ENCODE measurements at regions not wholly inside any gene's neighbourhood (a gene's known extent, or its start where the extent isn't known, plus 50 kb on each side); places are given as distances from the start of the nearest gene placed in this dataset.

DNA sequence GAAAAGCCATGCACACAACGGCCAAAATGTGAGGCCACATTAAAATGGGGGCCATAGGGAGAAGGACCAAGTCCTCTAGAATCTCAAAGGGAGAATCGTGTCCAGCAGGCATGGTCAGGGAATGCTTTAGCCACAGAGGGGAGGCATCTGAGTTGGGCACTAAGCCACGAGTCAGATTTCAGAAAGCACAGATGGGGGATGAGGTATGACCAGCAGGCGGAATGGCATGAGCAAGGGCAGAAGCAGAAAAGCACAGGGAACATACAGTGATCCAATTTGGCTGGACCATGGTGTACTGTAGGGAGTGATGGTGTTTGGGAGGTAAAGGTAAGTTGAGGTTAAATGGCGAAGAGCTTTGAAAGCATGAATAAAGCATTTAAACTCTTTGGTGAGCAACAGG lies 214.6 kb downstream of the TLE1 start (continued):
- TF ChIP-seq, protein P1, sequence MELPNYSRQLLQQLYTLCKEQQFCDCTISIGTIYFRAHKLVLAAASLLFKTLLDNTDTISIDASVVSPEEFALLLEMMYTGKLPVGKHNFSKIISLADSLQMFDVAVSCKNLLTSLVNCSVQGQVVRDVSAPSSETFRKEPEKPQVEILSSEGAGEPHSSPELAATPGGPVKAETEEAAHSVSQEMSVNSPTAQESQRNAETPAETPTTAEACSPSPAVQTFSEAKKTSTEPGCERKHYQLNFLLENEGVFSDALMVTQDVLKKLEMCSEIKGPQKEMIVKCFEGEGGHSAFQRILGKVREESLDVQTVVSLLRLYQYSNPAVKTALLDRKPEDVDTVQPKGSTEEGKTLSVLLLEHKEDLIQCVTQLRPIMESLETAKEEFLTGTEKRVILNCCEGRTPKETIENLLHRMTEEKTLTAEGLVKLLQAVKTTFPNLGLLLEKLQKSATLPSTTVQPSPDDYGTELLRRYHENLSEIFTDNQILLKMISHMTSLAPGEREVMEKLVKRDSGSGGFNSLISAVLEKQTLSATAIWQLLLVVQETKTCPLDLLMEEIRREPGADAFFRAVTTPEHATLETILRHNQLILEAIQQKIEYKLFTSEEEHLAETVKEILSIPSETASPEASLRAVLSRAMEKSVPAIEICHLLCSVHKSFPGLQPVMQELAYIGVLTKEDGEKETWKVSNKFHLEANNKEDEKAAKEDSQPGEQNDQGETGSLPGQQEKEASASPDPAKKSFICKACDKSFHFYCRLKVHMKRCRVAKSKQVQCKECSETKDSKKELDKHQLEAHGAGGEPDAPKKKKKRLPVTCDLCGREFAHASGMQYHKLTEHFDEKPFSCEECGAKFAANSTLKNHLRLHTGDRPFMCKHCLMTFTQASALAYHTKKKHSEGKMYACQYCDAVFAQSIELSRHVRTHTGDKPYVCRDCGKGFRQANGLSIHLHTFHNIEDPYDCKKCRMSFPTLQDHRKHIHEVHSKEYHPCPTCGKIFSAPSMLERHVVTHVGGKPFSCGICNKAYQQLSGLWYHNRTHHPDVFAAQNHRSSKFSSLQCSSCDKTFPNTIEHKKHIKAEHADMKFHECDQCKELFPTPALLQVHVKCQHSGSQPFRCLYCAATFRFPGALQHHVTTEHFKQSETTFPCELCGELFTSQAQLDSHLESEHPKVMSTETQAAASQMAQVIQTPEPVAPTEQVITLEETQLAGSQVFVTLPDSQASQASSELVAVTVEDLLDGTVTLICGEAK (IDR thresholded peaks at IDR 0.05): no peak
- TF ChIP-seq, protein P1 (CRISPR knock-in tag; IDR thresholded peaks at IDR 0.05): no peak
- no peak for TF ChIP-seq TAF15 (IDR thresholded peaks at IDR 0.05; ENCODE audit: low read depth, low read length)
- no peak for TF ChIP-seq BRF1 (IDR thresholded peaks at IDR 0.05; ENCODE audit: borderline replicate concordance, extremely low read depth, insufficient read length)
- no peak for TF ChIP-seq TRIM28 (IDR thresholded peaks at IDR 0.05)
- no peak for TF ChIP-seq ZNF408 (CRISPR knock-in tag; IDR thresholded peaks at IDR 0.05; ENCODE audit: low read depth)
- TF ChIP-seq, protein P2, sequence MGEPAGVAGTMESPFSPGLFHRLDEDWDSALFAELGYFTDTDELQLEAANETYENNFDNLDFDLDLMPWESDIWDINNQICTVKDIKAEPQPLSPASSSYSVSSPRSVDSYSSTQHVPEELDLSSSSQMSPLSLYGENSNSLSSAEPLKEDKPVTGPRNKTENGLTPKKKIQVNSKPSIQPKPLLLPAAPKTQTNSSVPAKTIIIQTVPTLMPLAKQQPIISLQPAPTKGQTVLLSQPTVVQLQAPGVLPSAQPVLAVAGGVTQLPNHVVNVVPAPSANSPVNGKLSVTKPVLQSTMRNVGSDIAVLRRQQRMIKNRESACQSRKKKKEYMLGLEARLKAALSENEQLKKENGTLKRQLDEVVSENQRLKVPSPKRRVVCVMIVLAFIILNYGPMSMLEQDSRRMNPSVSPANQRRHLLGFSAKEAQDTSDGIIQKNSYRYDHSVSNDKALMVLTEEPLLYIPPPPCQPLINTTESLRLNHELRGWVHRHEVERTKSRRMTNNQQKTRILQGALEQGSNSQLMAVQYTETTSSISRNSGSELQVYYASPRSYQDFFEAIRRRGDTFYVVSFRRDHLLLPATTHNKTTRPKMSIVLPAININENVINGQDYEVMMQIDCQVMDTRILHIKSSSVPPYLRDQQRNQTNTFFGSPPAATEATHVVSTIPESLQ (CRISPR knock-in tag; IDR thresholded peaks at IDR 0.05): no peak
- no peak for TF ChIP-seq CBX2 (IDR thresholded peaks at IDR 0.05; ENCODE audit: insufficient read depth, low read length, poor library complexity, severe bottlenecking)
